Upper lobe of right lung (tissue), 1 donor: ENCODE measurements at regions not wholly inside any gene's neighbourhood (a gene's known extent, or its start where the extent isn't known, plus 50 kb on each side); places are given as distances from the start of the nearest gene placed in this dataset.

ENCODE experiments used
- ATAC-seq: fragments of 200-7000 bp; cut with Tn5 transposase; one replicate; pipeline ENCODE4 v1.9.1; 2020; ENCODE audit warnings: mild to moderate bottlenecking, moderate library complexity
- DNase-seq: peaks from one replicate; pipeline ENCODE4 v3.0.0-alpha.2; 2020
- H3K27ac ChIP-seq: fragments of 200-600 bp; one replicate; pipeline ENCODE4 v1.8.0; 2022
- H3K27me3 ChIP-seq: fragments of 200-600 bp; one replicate; pipeline ENCODE4 v1.8.0; 2022; ENCODE audit warnings: mild to moderate bottlenecking
- H3K36me3 ChIP-seq: fragments of 200-600 bp; one replicate; pipeline ENCODE4 v1.8.0; 2022
- H3K4me1 ChIP-seq: fragments of 200-600 bp; one replicate; pipeline ENCODE4 v1.8.0; 2022
- H3K4me3 ChIP-seq: fragments of 200-600 bp; one replicate; pipeline ENCODE4 v1.8.0; 2022; ENCODE audit warnings: mild to moderate bottlenecking
- H3K9me3 ChIP-seq: fragments of 200-600 bp; one replicate; pipeline ENCODE4 v1.8.0; 2022
- CTCF ChIP-seq: fragments of 200-600 bp; IDR thresholded peaks from one replicate; pipeline ENCODE4 v1.8.0; 2022; ENCODE audit warnings: antibody characterized with exemption
- intact Hi-C: fragments of 100-400 bp; cut with DNase I; formaldehyde crosslinking; loops from one replicate; pipeline ENCODE4 v1.11.0; 2022
- donor health status: DM: no; HTN: yes; CAD: no; lungs with severe emphysema.

- ATAC-seq (peak; percentile 72), DNase-seq (no peak)
- TF ChIP-seq CTCF: no peak
- H3K36me3 ChIP-seq: no peaks in the 10 kb centered on the region
- no peaks in the 10 kb centered on the region for H3K9me3 ChIP-seq
- H3K27ac ChIP-seq: no peak overlapping the region
- no peaks in the 10 kb centered on the region for H3K27me3 ChIP-seq
- no peak overlapping the region for H3K4me3 ChIP-seq
- intact Hi-C loops: no loop called here
- H3K4me1 ChIP-seq: no peaks in the 10 kb centered on the region
Measured at GRCh38 chr16:52068447-52069074, 478.4 kb downstream of the TOX3 start.

GRCh38 chr16:52066962-52067361, 480.0 kb downstream of the TOX3 start:
- Histone ChIP-seq H3K9me3 (no peaks in the 10 kb centered on the region), H3K4me3 (no peak overlapping the region), H3K27ac (no peak overlapping the region), H3K36me3 (no peaks in the 10 kb centered on the region), H3K4me1 (no peaks in the 10 kb centered on the region), H3K27me3 (no peaks in the 10 kb centered on the region)
- no peak for TF ChIP-seq CTCF
- no peak for ATAC-seq
- no peak for DNase-seq
- intact Hi-C loops: no loop called here

GRCh38 chr16:52056259-52056658, 490.7 kb downstream of the TOX3 start:
- DNase-seq (no peak), ATAC-seq (no peak)
- TF ChIP-seq CTCF: no peak
- no peak overlapping the region for H3K27ac ChIP-seq
- H3K27me3 ChIP-seq: no peaks in the 10 kb centered on the region
- intact Hi-C loops: no loop called here
- H3K4me1 ChIP-seq: no peaks in the 10 kb centered on the region
- H3K4me3 ChIP-seq: no peak overlapping the region
- no peaks in the 10 kb centered on the region for H3K36me3 ChIP-seq
- H3K9me3 ChIP-seq: no peaks in the 10 kb centered on the region

GRCh38 chr16:52055381-52055780, 491.6 kb downstream of the TOX3 start:
- H3K4me1 ChIP-seq: no peaks in the 10 kb centered on the region
- no peak for DNase-seq
- no peak overlapping the region for H3K4me3 ChIP-seq
- TF ChIP-seq CTCF: no peak
- no peaks in the 10 kb centered on the region for H3K36me3 ChIP-seq
- no peaks in the 10 kb centered on the region for H3K27me3 ChIP-seq
- H3K9me3 ChIP-seq: no peaks in the 10 kb centered on the region
- H3K27ac ChIP-seq: no peak overlapping the region
- intact Hi-C loops: no loop called here
- no peak for ATAC-seq

- Histone ChIP-seq H3K4me1 (no peaks in the 10 kb centered on the region), H3K9me3 (no peaks in the 10 kb centered on the region), H3K27me3 (no peaks in the 10 kb centered on the region), H3K27ac (no peak overlapping the region), H3K36me3 (no peaks in the 10 kb centered on the region), H3K4me3 (no peak overlapping the region)
- ATAC-seq: no peak
- intact Hi-C loops: no loop called here
- no peak for DNase-seq
- no peak for TF ChIP-seq CTCF
Measured at GRCh38 chr16:52054326-52054725, 492.6 kb downstream of the TOX3 start.

- Histone ChIP-seq H3K9me3 (no peaks in the 10 kb centered on the region), H3K4me3 (no peak overlapping the region), H3K27ac (no peak overlapping the region), H3K36me3 (no peaks in the 10 kb centered on the region), H3K27me3 (no peaks in the 10 kb centered on the region), H3K4me1 (no peaks in the 10 kb centered on the region)
- no peak for TF ChIP-seq CTCF
- intact Hi-C loops: no loop called here
- no peak for ATAC-seq
- no peak for DNase-seq
Measured at GRCh38 chr16:52052818-52053217, 494.1 kb downstream of the TOX3 start.
